ENCODE measurements at regions not wholly inside any gene's neighbourhood (a gene's known extent, or its start where the extent isn't known, plus 50 kb on each side); places are given as distances from the start of the nearest gene placed in this dataset.

DNA sequence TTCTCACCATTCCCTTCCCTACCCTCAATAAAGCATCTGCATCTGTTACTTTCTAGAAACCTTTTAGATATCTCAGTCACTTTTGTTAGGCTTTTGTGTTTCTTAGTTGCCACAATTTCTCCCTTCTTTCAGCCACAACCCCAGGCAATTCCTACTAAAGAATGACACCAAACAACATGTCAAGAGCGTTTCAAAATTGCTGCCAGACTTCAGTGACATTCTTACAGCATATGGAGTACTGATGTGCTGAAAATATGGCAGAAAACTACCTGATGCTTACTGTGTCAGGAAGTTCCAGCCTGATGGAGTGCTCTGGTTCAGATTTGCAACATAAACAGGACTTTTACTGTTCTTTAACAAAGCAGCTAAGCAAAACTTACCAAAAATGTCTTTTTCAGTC lies 957.7 kb upstream of the POU3F3 start:
- no peak overlapping the region for H3K4me3 ChIP-seq (ENCODE audit: low read depth, low read length)
- H3K27me3 ChIP-seq (ENCODE audit: insufficient read depth, low read depth, severe bottlenecking) = peaks cover 34% of the 10 kb centered on the region
- no peak for DNase-seq
- no peak overlapping the region for H3K27ac ChIP-seq
- H3K9me3 ChIP-seq (ENCODE audit: severe bottlenecking) = no peaks in the 10 kb centered on the region
- TF ChIP-seq, protein P1, sequence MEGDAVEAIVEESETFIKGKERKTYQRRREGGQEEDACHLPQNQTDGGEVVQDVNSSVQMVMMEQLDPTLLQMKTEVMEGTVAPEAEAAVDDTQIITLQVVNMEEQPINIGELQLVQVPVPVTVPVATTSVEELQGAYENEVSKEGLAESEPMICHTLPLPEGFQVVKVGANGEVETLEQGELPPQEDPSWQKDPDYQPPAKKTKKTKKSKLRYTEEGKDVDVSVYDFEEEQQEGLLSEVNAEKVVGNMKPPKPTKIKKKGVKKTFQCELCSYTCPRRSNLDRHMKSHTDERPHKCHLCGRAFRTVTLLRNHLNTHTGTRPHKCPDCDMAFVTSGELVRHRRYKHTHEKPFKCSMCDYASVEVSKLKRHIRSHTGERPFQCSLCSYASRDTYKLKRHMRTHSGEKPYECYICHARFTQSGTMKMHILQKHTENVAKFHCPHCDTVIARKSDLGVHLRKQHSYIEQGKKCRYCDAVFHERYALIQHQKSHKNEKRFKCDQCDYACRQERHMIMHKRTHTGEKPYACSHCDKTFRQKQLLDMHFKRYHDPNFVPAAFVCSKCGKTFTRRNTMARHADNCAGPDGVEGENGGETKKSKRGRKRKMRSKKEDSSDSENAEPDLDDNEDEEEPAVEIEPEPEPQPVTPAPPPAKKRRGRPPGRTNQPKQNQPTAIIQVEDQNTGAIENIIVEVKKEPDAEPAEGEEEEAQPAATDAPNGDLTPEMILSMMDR (IDR thresholded peaks at IDR 0.05; ENCODE audit: low read depth, low read length) = no peak
- H3K36me3 ChIP-seq = no peaks in the 10 kb centered on the region

DNA sequence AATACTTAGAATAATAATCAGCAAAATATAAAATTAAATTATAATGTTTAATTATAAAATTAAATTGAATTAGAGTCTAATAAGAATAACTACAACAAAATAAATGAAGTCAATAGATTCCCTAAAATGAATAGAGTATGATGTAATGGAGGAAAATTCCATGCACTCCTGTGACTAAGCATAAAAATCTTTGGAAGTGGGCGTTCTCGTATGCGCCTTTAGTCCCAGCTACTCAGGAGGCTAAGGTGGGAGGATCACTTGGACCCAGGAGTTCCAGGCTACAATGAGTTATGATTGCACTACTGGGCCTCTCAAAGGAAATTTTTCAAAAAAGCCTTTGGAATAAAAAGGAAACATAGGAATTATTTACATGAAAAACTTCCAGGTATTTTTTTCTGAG lies 955.4 kb upstream of the POU3F3 start:
- no peaks in the 10 kb centered on the region for H3K9me3 ChIP-seq (ENCODE audit: severe bottlenecking)
- no peak for DNase-seq
- TF ChIP-seq, protein P1 (IDR thresholded peaks at IDR 0.05; ENCODE audit: low read depth, low read length) = no peak
- no peak overlapping the region for H3K4me3 ChIP-seq (ENCODE audit: low read depth, low read length)
- peaks cover 43% of the 10 kb centered on the region for H3K27me3 ChIP-seq (ENCODE audit: insufficient read depth, low read depth, severe bottlenecking)
- H3K27ac ChIP-seq = no peak overlapping the region
- no peaks in the 10 kb centered on the region for H3K36me3 ChIP-seq

DNA sequence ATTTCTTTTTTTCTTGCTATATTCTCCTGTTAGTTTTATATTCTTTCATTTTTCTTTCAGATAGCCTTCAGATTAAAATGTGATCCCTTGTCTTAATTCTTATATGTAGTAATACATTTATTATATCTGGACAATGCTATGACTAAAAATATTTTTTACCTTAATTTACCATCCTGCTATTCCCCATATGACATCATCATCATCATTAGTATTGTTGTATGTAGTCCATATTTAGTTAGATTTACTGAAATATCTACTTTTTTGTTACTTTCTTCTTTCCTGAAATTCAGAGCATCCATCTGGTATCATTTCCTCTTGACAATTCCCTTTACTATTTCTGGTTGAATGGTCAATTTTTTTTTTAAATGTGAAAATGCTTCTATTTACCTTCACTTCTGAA lies 951.6 kb upstream of the POU3F3 start:
- TF ChIP-seq, protein P1 (IDR thresholded peaks at IDR 0.05; ENCODE audit: low read depth, low read length) = no peak
- no peak for DNase-seq

GRCh38 chr2:103921161-103921560 lies 932.8 kb upstream of the POU3F3 start:
- H3K27ac ChIP-seq = no peak overlapping the region
- peaks cover 30% of the 10 kb centered on the region for H3K27me3 ChIP-seq (ENCODE audit: insufficient read depth, low read depth, severe bottlenecking)
- TF ChIP-seq, protein P1 (IDR thresholded peaks at IDR 0.05; ENCODE audit: low read depth, low read length) = no peak
- DNase-seq = no peak
- no peaks in the 10 kb centered on the region for H3K9me3 ChIP-seq (ENCODE audit: severe bottlenecking)
- H3K36me3 ChIP-seq = no peaks in the 10 kb centered on the region
- no peak overlapping the region for H3K4me3 ChIP-seq (ENCODE audit: low read depth, low read length)

More for the DNA sequence above, 951.6 kb upstream of the POU3F3 start:
- Histone ChIP-seq H3K27ac (no peak overlapping the region), H3K27me3 (ENCODE audit: insufficient read depth, low read depth, severe bottlenecking) (peaks cover 30% of the 10 kb centered on the region), H3K36me3 (no peaks in the 10 kb centered on the region), H3K9me3 (ENCODE audit: severe bottlenecking) (no peaks in the 10 kb centered on the region), H3K4me3 (ENCODE audit: low read depth, low read length) (no peak overlapping the region)

- no peaks in the 10 kb centered on the region for H3K27me3 ChIP-seq (ENCODE audit: insufficient read depth, low read depth, severe bottlenecking)
- no peak for DNase-seq
- H3K9me3 ChIP-seq (ENCODE audit: severe bottlenecking) = no peaks in the 10 kb centered on the region
- no peaks in the 10 kb centered on the region for H3K36me3 ChIP-seq
- H3K27ac ChIP-seq = no peak overlapping the region
- H3K4me3 ChIP-seq (ENCODE audit: low read depth, low read length) = no peak overlapping the region
- TF ChIP-seq, protein P1 (IDR thresholded peaks at IDR 0.05; ENCODE audit: low read depth, low read length) = no peak
Measured at GRCh38 chr2:103942199-103942598, 911.7 kb upstream of the POU3F3 start.

DNA sequence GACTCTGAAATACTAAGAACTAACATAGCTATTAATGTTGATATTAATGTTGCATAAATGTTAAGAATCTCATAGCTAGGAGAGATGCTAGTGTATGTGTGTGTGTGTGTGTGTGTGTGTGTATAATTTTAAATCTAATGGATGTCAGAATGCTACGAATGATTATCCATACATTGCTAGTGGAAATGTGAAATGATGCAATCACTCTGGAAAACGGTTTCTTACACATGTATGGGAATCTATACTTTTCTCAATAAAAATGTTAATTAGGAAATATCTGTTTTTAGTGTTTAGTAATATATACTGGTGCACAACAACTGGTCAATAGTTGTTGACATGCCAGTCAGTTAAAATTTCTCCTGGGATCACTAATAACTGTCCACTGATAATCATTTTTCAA lies 908.8 kb upstream of the POU3F3 start:
- Histone ChIP-seq H3K27me3 (ENCODE audit: insufficient read depth, low read depth, severe bottlenecking) (peaks cover 2% of the 10 kb centered on the region), H3K9me3 (ENCODE audit: severe bottlenecking) (no peaks in the 10 kb centered on the region), H3K4me3 (ENCODE audit: low read depth, low read length) (no peak overlapping the region), H3K27ac (no peak overlapping the region), H3K36me3 (no peaks in the 10 kb centered on the region)
- TF ChIP-seq, protein P1 (IDR thresholded peaks at IDR 0.05; ENCODE audit: low read depth, low read length) = no peak
- no peak for DNase-seq
